HEK293 (cell line): ENCODE measurements at regions not wholly inside any gene's neighbourhood (a gene's known extent, or its start where the extent isn't known, plus 50 kb on each side); places are given as distances from the start of the nearest gene placed in this dataset.

ENCODE experiments used
- CTCF ChIA-PET: fragments of 350-600 bp; formaldehyde crosslinking; extraction: SDS; loops from one replicate; lab custom pipeline; 2021; ENCODE audit warnings: antibody characterized with exemption; lab: Yijun Ruan, JAX
- POLR2A ChIA-PET: fragments of 300-600 bp; formaldehyde crosslinking; extraction: SDS; loops from one replicate; lab custom pipeline; 2020; ENCODE audit warnings: antibody characterized with exemption, inconsistent platforms; lab: Yijun Ruan, JAX
- H3K27ac ChIP-seq: fragments of 200-500 bp; sonication (Bioruptor generic); 2 replicates; pipeline ENCODE4 v1.5.1; 2014; ENCODE audit warnings: low read depth, low read length, control low read depth, inconsistent platforms; ENCODE audit errors: extremely low read depth
- H3K36me3 ChIP-seq, 2 experiments: fragments of 200-500 bp in 1 of 2; sonication (Bioruptor generic) in 1 of 2; 1 replicate in 1 of 2; 2 replicates in 1 of 2; pipeline ENCODE4 v1.5.1; 2014 to 2017; ENCODE audit warnings: inconsistent platforms in 2 of 2, low read length in 2 of 2; ENCODE audit not compliant: control insufficient read depth in 2 of 2, insufficient read depth in 1 of 2
- H3K4me1 ChIP-seq: fragments of 200-500 bp; sonication (Bioruptor generic); 2 replicates; pipeline ENCODE4 v1.5.1; 2014; ENCODE audit warnings: mild to moderate bottlenecking, low read length, inconsistent platforms; ENCODE audit not compliant: control insufficient read depth, insufficient read depth
- H3K4me3 ChIP-seq: 2 replicates; pipeline ENCODE4 v1.5.1; 2011; ENCODE audit warnings: low read depth, mild to moderate bottlenecking, control low read depth, low read length, moderate library complexity
- H3K9me3 ChIP-seq: fragments of 200-500 bp; sonication (Bioruptor generic); 2 replicates; pipeline ENCODE4 v1.5.1; 2014; ENCODE audit warnings: low read depth, low read length, inconsistent platforms; ENCODE audit not compliant: control insufficient read depth, insufficient read depth
- BCL11B ChIP-seq: fragments of 450-650 bp; formaldehyde crosslinking; IDR thresholded peaks from 2 replicates; pipeline ENCODE4 v1.5.1; 2016; ENCODE audit warnings: low read depth, missing biosample characterization, missing genetic modification characterization
- KLF1 ChIP-seq: fragments of 450-650 bp; formaldehyde crosslinking; IDR thresholded peaks from 2 replicates; pipeline ENCODE4 v1.5.1; 2016; ENCODE audit warnings: missing biosample characterization, missing genetic modification characterization
- KLF16 ChIP-seq: fragments of 450-650 bp; formaldehyde crosslinking; IDR thresholded peaks from 2 replicates; pipeline ENCODE4 v1.5.1; 2017; ENCODE audit warnings: missing biosample characterization, missing genetic modification characterization
- KLF7 ChIP-seq: fragments of 450-650 bp; formaldehyde crosslinking; IDR thresholded peaks from 2 replicates; pipeline ENCODE4 v1.5.1; 2016; ENCODE audit warnings: missing biosample characterization, missing genetic modification characterization, borderline replicate concordance
- KLF8 ChIP-seq: fragments of 450-650 bp; formaldehyde crosslinking; IDR thresholded peaks from 2 replicates; pipeline ENCODE4 v1.5.1; 2016; ENCODE audit warnings: missing biosample characterization, missing genetic modification characterization
- MYNN ChIP-seq: fragments of 450-650 bp; formaldehyde crosslinking; IDR thresholded peaks from 2 replicates; pipeline ENCODE4 v1.5.1; 2016; ENCODE audit warnings: missing biosample characterization, missing genetic modification characterization, borderline replicate concordance
- OSR2 ChIP-seq: fragments of 450-650 bp; formaldehyde crosslinking; IDR thresholded peaks from 2 replicates; pipeline ENCODE4 v1.5.1; 2016; ENCODE audit warnings: missing biosample characterization, missing genetic modification characterization
- PRDM1 ChIP-seq: fragments of 450-650 bp; formaldehyde crosslinking; IDR thresholded peaks from 2 replicates; pipeline ENCODE4; 2016; ENCODE audit warnings: missing biosample characterization, missing genetic modification characterization
- SCRT1 ChIP-seq: fragments of 450-650 bp; formaldehyde crosslinking; IDR thresholded peaks from 2 replicates; pipeline ENCODE4 v1.5.1; 2016; ENCODE audit warnings: missing biosample characterization, missing genetic modification characterization, borderline replicate concordance
- YY2 ChIP-seq: fragments of 450-650 bp; formaldehyde crosslinking; IDR thresholded peaks from 2 replicates; pipeline ENCODE4 v1.5.1; 2016; ENCODE audit warnings: missing biosample characterization, missing genetic modification characterization
- ZBTB7A ChIP-seq: fragments of 450-650 bp; formaldehyde crosslinking; IDR thresholded peaks from 2 replicates; pipeline ENCODE4 v1.5.1; 2016; ENCODE audit warnings: low read depth, missing biosample characterization, missing genetic modification characterization
- ZFP37 ChIP-seq: fragments of 450-650 bp; formaldehyde crosslinking; IDR thresholded peaks from 2 replicates; pipeline ENCODE4 v1.5.1; 2016; ENCODE audit warnings: missing biosample characterization, missing genetic modification characterization
- ZFP69B ChIP-seq: fragments of 450-650 bp; formaldehyde crosslinking; IDR thresholded peaks from 2 replicates; pipeline ENCODE4 v1.5.1; 2016; ENCODE audit warnings: missing biosample characterization, missing genetic modification characterization
- ZNF146 ChIP-seq: fragments of 450-650 bp; formaldehyde crosslinking; IDR thresholded peaks from 2 replicates; pipeline ENCODE4 v1.5.1; 2016; ENCODE audit warnings: missing biosample characterization, missing genetic modification characterization
- ZNF211 ChIP-seq: fragments of 450-650 bp; formaldehyde crosslinking; IDR thresholded peaks from 2 replicates; pipeline ENCODE4 v1.5.1; 2016; ENCODE audit warnings: low read depth, missing biosample characterization, missing genetic modification characterization
- ZNF223 ChIP-seq: fragments of 450-650 bp; formaldehyde crosslinking; IDR thresholded peaks from 2 replicates; pipeline ENCODE4 v1.5.1; 2016; ENCODE audit warnings: missing biosample characterization, missing genetic modification characterization
- ZNF239 ChIP-seq: fragments of 450-650 bp; formaldehyde crosslinking; IDR thresholded peaks from 2 replicates; pipeline ENCODE4 v1.5.1; 2016; ENCODE audit warnings: missing biosample characterization, missing genetic modification characterization
- ZNF266 ChIP-seq: fragments of 450-650 bp; formaldehyde crosslinking; IDR thresholded peaks from 2 replicates; pipeline ENCODE4 v1.5.1; 2016; ENCODE audit warnings: missing biosample characterization, missing genetic modification characterization, low read depth
- ZNF274 ChIP-seq, 2 experiments: fragments of 200-500 bp in 1 of 2; fragments of 450-650 bp in 1 of 2; sonication (Bioruptor generic) in 1 of 2; formaldehyde crosslinking in 1 of 2; IDR thresholded peaks; 2 replicates each; pipeline versions ENCODE4 v1.5.1 to v1.6.1; 2014 to 2016; ENCODE audit warnings: borderline replicate concordance in 1 of 2, inconsistent platforms in 1 of 2, low read length in 1 of 2, missing biosample characterization in 1 of 2, missing genetic modification characterization in 1 of 2
- ZNF302 ChIP-seq: fragments of 450-650 bp; formaldehyde crosslinking; IDR thresholded peaks from 2 replicates; pipeline ENCODE4 v1.5.1; 2016; ENCODE audit warnings: missing biosample characterization, missing genetic modification characterization, low read depth
- ZNF404 ChIP-seq: fragments of 450-650 bp; formaldehyde crosslinking; IDR thresholded peaks from 2 replicates; pipeline ENCODE4 v1.5.1; 2017; ENCODE audit warnings: missing biosample characterization, missing genetic modification characterization
- ZNF558 ChIP-seq: fragments of 450-650 bp; formaldehyde crosslinking; IDR thresholded peaks from 2 replicates; pipeline ENCODE4 v1.5.1; 2016; ENCODE audit warnings: missing biosample characterization, missing genetic modification characterization
- ZNF561 ChIP-seq: fragments of 450-650 bp; IDR thresholded peaks from 2 replicates; pipeline ENCODE4 v1.5.1; 2018; ENCODE audit warnings: missing biosample characterization, missing genetic modification characterization, borderline replicate concordance
- ZNF610 ChIP-seq: fragments of 450-650 bp; formaldehyde crosslinking; IDR thresholded peaks from 2 replicates; pipeline ENCODE4 v1.5.1; 2016; ENCODE audit warnings: missing biosample characterization, missing genetic modification characterization, borderline replicate concordance
- ZNF776 ChIP-seq: fragments of 450-650 bp; formaldehyde crosslinking; IDR thresholded peaks from 2 replicates; pipeline ENCODE4 v1.5.0; 2017; ENCODE audit warnings: missing biosample characterization, missing genetic modification characterization, borderline replicate concordance
- ZNF785 ChIP-seq: fragments of 450-650 bp; formaldehyde crosslinking; IDR thresholded peaks from 2 replicates; pipeline ENCODE4 v1.5.1; 2016; ENCODE audit warnings: missing biosample characterization, missing genetic modification characterization
- ZSCAN16 ChIP-seq: fragments of 450-650 bp; formaldehyde crosslinking; IDR thresholded peaks from 2 replicates; pipeline ENCODE4 v1.5.1; 2016; ENCODE audit warnings: missing biosample characterization, missing genetic modification characterization
- TF ChIP-seq, protein P1 (sequence below): fragments of 450-650 bp; formaldehyde crosslinking; IDR thresholded peaks from 2 replicates; pipeline ENCODE4 v1.5.1; 2017; ENCODE audit warnings: missing biosample characterization, missing genetic modification characterization
- TF ChIP-seq, protein P2 (sequence below): fragments of 450-650 bp; formaldehyde crosslinking; IDR thresholded peaks from 2 replicates; pipeline ENCODE4; 2016; ENCODE audit warnings: missing biosample characterization, missing genetic modification characterization
- TF ChIP-seq, protein P3 (sequence below): fragments of 450-650 bp; formaldehyde crosslinking; IDR thresholded peaks from 2 replicates; pipeline ENCODE4 v1.5.1; 2017; ENCODE audit warnings: missing biosample characterization, mild to moderate bottlenecking, missing genetic modification characterization, moderate library complexity
- TF ChIP-seq, protein P4 (sequence below): fragments of 450-650 bp; formaldehyde crosslinking; IDR thresholded peaks from 2 replicates; pipeline ENCODE4 v1.5.1; 2017; ENCODE audit warnings: missing biosample characterization, missing genetic modification characterization

DNA sequence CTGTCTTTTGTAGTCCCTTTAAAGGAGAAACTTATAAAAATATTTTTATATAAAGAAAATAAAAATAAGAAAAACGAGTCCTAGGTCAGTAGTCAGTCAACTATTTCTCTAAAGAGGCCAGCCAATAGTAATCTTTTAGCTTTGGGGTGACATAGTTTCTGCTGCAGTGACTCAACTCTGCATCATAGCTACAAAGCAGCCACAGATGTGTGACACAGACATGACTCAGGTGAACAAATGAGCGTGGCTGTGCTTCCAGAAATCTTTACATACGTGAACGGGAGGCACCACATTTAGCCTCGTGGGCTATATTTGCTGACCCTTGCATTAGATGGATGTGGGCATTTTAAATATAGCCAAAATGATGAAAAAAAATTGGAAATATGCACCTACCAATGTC lies 1862.5 kb upstream of the TENM3 start:
- CTCF ChIA-PET: interaction anchor here (0.6 to 0.7 kb wide), 2 partner anchors 230 to 799 kb away, joined by 3 to 5 read pairs; no protein-coding TSS in a partner anchor
- Histone ChIP-seq H3K27ac (no peak overlapping the region), H3K36me3 (no peaks in the 10 kb centered on the region), H3K9me3 (no peaks in the 10 kb centered on the region), H3K4me3 (no peak overlapping the region), H3K4me1 (no peaks in the 10 kb centered on the region)
- TF ChIP-seq ZNF776 (tag by site-specific recombination) (no peak), ZNF223 (tag by site-specific recombination) (no peak), ZSCAN16 (tag by site-specific recombination) (no peak), ZNF404 (tag by site-specific recombination) (no peak), KLF7 (tag by site-specific recombination) (no peak), KLF16 (no peak), ZFP37 (tag by site-specific recombination) (no peak), ZNF558 (no peak), KLF8 (no peak), BCL11B (no peak), ZNF561 (tag by site-specific recombination) (no peak)
- TF ChIP-seq, protein P1, sequence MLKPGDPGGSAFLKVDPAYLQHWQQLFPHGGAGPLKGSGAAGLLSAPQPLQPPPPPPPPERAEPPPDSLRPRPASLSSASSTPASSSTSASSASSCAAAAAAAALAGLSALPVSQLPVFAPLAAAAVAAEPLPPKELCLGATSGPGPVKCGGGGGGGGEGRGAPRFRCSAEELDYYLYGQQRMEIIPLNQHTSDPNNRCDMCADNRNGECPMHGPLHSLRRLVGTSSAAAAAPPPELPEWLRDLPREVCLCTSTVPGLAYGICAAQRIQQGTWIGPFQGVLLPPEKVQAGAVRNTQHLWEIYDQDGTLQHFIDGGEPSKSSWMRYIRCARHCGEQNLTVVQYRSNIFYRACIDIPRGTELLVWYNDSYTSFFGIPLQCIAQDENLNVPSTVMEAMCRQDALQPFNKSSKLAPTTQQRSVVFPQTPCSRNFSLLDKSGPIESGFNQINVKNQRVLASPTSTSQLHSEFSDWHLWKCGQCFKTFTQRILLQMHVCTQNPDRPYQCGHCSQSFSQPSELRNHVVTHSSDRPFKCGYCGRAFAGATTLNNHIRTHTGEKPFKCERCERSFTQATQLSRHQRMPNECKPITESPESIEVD: no peak
- TF ChIP-seq, protein P2, sequence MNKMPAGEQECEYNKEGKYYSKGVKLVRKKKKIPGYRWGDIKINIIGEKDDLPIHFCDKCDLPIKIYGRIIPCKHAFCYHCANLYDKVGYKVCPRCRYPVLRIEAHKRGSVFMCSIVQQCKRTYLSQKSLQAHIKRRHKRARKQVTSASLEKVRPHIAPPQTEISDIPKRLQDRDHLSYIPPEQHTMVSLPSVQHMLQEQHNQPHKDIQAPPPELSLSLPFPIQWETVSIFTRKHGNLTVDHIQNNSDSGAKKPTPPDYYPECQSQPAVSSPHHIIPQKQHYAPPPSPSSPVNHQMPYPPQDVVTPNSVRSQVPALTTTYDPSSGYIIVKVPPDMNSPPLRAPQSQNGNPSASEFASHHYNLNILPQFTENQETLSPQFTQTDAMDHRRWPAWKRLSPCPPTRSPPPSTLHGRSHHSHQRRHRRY: no peak
- TF ChIP-seq, protein P3, sequence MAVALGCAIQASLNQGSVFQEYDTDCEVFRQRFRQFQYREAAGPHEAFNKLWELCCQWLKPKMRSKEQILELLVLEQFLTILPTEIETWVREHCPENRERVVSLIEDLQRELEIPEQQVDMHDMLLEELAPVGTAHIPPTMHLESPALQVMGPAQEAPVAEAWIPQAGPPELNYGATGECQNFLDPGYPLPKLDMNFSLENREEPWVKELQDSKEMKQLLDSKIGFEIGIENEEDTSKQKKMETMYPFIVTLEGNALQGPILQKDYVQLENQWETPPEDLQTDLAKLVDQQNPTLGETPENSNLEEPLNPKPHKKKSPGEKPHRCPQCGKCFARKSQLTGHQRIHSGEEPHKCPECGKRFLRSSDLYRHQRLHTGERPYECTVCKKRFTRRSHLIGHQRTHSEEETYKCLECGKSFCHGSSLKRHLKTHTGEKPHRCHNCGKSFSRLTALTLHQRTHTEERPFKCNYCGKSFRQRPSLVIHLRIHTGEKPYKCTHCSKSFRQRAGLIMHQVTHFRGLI (tag by site-specific recombination): no peak
- POLR2A ChIA-PET: no interaction called here

DNA sequence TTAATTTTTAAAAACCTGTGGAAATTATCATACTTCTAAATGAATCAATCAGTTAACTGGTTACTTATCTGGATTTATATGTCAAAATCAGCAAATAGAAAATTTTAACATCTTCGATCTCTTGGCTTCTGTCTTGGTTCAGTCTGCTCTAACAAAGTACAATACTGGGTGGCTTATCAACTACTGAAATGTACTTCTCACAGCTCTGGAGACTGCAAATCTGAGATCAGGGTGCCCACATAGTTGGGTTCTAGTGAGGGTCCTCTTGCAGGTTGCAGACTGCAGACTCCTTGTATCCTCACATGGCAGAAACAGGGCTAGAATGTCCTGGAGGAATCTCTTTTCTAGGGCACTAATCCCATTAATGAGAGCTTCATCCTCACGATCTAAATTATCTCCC lies 1851.6 kb upstream of the TENM3 start:
- TF ChIP-seq ZNF266 (tag by site-specific recombination): no peak
- TF ChIP-seq ZNF785 (tag by site-specific recombination): no peak
- no peak for TF ChIP-seq ZNF561 (tag by site-specific recombination)
- TF ChIP-seq PRDM1 (tag by site-specific recombination): no peak
- no peak for TF ChIP-seq ZFP69B (tag by site-specific recombination)
- TF ChIP-seq KLF1 (tag by site-specific recombination): no peak
- no peak for TF ChIP-seq ZNF610 (tag by site-specific recombination)
- no peak for TF ChIP-seq ZNF274 (IDR thresholded peaks at IDR 0.05; ENCODE audit: low read length)
- no peak for TF ChIP-seq ZNF274 (tag by site-specific recombination; IDR thresholded peaks at IDR 0.05; ENCODE audit: borderline replicate concordance)
- no peak for TF ChIP-seq ZNF239 (tag by site-specific recombination)
- TF ChIP-seq, protein P4, sequence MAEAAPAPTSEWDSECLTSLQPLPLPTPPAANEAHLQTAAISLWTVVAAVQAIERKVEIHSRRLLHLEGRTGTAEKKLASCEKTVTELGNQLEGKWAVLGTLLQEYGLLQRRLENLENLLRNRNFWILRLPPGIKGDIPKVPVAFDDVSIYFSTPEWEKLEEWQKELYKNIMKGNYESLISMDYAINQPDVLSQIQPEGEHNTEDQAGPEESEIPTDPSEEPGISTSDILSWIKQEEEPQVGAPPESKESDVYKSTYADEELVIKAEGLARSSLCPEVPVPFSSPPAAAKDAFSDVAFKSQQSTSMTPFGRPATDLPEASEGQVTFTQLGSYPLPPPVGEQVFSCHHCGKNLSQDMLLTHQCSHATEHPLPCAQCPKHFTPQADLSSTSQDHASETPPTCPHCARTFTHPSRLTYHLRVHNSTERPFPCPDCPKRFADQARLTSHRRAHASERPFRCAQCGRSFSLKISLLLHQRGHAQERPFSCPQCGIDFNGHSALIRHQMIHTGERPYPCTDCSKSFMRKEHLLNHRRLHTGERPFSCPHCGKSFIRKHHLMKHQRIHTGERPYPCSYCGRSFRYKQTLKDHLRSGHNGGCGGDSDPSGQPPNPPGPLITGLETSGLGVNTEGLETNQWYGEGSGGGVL (tag by site-specific recombination): no peak
- TF ChIP-seq MYNN (tag by site-specific recombination): no peak
- no peak for TF ChIP-seq OSR2 (tag by site-specific recombination)
- TF ChIP-seq SCRT1 (tag by site-specific recombination): no peak
- TF ChIP-seq ZNF146: no peak
- TF ChIP-seq YY2 (tag by site-specific recombination): no peak
- TF ChIP-seq ZNF302 (tag by site-specific recombination): no peak
- TF ChIP-seq ZNF211 (tag by site-specific recombination): no peak
- no peak for TF ChIP-seq ZNF404 (tag by site-specific recombination)
- TF ChIP-seq ZBTB7A (tag by site-specific recombination): no peak
- Histone ChIP-seq H3K4me1 (no peaks in the 10 kb centered on the region), H3K9me3 (no peaks in the 10 kb centered on the region), H3K36me3 (no peaks in the 10 kb centered on the region), H3K27ac (no peak overlapping the region), H3K4me3 (no peak overlapping the region)
- ChIA-PET POLR2A (no interaction called here), CTCF (no interaction called here)
